ENCODE measurements at regions not wholly inside any gene's neighbourhood (a gene's known extent, or its start where the extent isn't known, plus 50 kb on each side); places are given as distances from the start of the nearest gene placed in this dataset.

- TF ChIP-seq ZNF589 (CRISPR knock-in tag; conservative IDR thresholded peaks at IDR 0.05) (0 out of 2 replicates have a peak, but pooled peaks have one; percentile 42), PRPF4 (IDR thresholded peaks at IDR 0.05; ENCODE audit: low read depth, low read length, poor library complexity, severe bottlenecking) (peak; percentile 36), ZBTB38 (CRISPR knock-in tag; IDR thresholded peaks at IDR 0.05) (peak; percentile 27; the same call in 1 of the 2 replicates)
Observed at GRCh38 chr16:85522308-85522841, 90.7 kb upstream of the GSE1 start (continued).

GRCh38 chr16:85522842-85523601 is 90.1 kb upstream of the GSE1 start:
- Histone ChIP-seq H3K36me3 (replicated peaks in 1 of 2; ENCODE audit: control insufficient read depth in 1 of 2, insufficient read depth in 2 of 2, low read length in 2 of 2) (no peaks in the 10 kb centered on the region), H3K27ac (ENCODE audit: extremely low read length, insufficient read depth, low read length) (peak overlapping the region; percentile 93), H3K27me3 (ENCODE audit: control insufficient read depth in 1 of 2, insufficient read depth in 2 of 2, low read length in 2 of 2) (no peaks in the 10 kb centered on the region), H3K4me2 (ENCODE audit: low read depth, low read length) (peak overlapping the region; percentile 83), H2AFZ (ENCODE audit: low read length) (no peak overlapping the region), H4K20me1 (ENCODE audit: insufficient read depth, low read length) (no peaks in the 10 kb centered on the region), H3K9me3 (ENCODE audit: low read length) (no peaks in the 10 kb centered on the region), H3K9ac (ENCODE audit: insufficient read depth, low read depth, low read length) (peak overlapping the region; percentile 77), H3K4me3 (replicated peaks in 1 of 3; ENCODE audit: insufficient read depth in 1 of 3, low read depth in 2 of 3, low read length in 3 of 3) (peak overlapping the region in 2 of 3 experiments; percentile 50 to 73; a peak in 4 of 6 replicates), H3K79me2 (ENCODE audit: insufficient read depth, low read length) (no peaks in the 10 kb centered on the region), H3K4me1 (ENCODE audit: insufficient read depth, low read length) (peaks cover 83% of the 10 kb centered on the region)
- FAIRE-seq (peak; percentile 76), DNase-seq (ENCODE audit: low spot score) (no peak), ATAC-seq (no peak)
- ChIA-PET CTCF (ENCODE audit: low intra/inter-chr PET ratio, low total read pairs) (no interaction called here), POLR2A (interaction anchor here (0.5 to 8.9 kb wide), 14 partner anchors 8 to 371 kb away, joined by 3 to 235 read pairs (median 6); partner anchors contain the start of gene GSE1)
- no TSS peak for BruUV-seq (replicated peaks)
- 87% methylated on average over 9 of the region's 13 CpGs for WGBS (ENCODE audit: low lambda C conversion rate)
- intact Hi-C loops (cut with micrococcal nuclease; ENCODE audit: unreplicated experiment) = loop anchor here (10.0 kb wide), 1 partner anchor 92 kb away; the partner anchor contains the start of gene GSE1
- in situ Hi-C loops (cut with HindIII; ENCODE audit: extremely low pct_ligation_motif_present, low pct_unique_long_range_greater_than_20kb) = no loop called here
- TF ChIP-seq ARNTL (CRISPR knock-in tag; IDR thresholded peaks at IDR 0.05) (no peak), ZBTB25 (CRISPR knock-in tag; IDR thresholded peaks at IDR 0.05) (no peak), ZNF7 (CRISPR knock-in tag; IDR thresholded peaks at IDR 0.05) (no peak), BRD4 (CRISPR knock-in tag; IDR thresholded peaks at IDR 0.05) (no peak), SP2 (CRISPR knock-in tag; IDR thresholded peaks at IDR 0.05) (no peak), SAP130 (CRISPR knock-in tag; IDR thresholded peaks at IDR 0.05; ENCODE audit: low read depth) (no peak), ZFX (CRISPR knock-in tag; IDR thresholded peaks at IDR 0.05; ENCODE audit: low read depth) (no peak), PHF5A (CRISPR knock-in tag; IDR thresholded peaks at IDR 0.05; ENCODE audit: low read depth, unreplicated experiment) (no peak), ISL2 (CRISPR knock-in tag; IDR thresholded peaks at IDR 0.05) (no peak), REXO4 (CRISPR knock-in tag; IDR thresholded peaks at IDR 0.05; ENCODE audit: borderline replicate concordance) (no peak; the same call in 1 of the 2 replicates), PLRG1 (conservative IDR thresholded peaks at IDR 0.05) (no peak), BCLAF1 (IDR thresholded peaks at IDR 0.05) (no peak), WIZ (CRISPR knock-in tag; IDR thresholded peaks at IDR 0.05) (no peak; the same call in 1 of the 2 replicates)
- TF ChIP-seq, protein P1, sequence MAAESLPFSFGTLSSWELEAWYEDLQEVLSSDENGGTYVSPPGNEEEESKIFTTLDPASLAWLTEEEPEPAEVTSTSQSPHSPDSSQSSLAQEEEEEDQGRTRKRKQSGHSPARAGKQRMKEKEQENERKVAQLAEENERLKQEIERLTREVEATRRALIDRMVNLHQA (CRISPR knock-in tag; IDR thresholded peaks at IDR 0.05) = no peak
- TF ChIP-seq, protein P2, sequence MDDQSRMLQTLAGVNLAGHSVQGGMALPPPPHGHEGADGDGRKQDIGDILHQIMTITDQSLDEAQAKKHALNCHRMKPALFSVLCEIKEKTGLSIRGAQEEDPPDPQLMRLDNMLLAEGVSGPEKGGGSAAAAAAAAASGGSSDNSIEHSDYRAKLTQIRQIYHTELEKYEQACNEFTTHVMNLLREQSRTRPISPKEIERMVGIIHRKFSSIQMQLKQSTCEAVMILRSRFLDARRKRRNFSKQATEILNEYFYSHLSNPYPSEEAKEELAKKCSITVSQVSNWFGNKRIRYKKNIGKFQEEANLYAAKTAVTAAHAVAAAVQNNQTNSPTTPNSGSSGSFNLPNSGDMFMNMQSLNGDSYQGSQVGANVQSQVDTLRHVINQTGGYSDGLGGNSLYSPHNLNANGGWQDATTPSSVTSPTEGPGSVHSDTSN (CRISPR knock-in tag; IDR thresholded peaks at IDR 0.05; ENCODE audit: borderline replicate concordance) = no peak
